T1000 (cell line): ENCODE measurements at regions not wholly inside any gene's neighbourhood (a gene's known extent, or its start where the extent isn't known, plus 50 kb on each side); places are given as distances from the start of the nearest gene placed in this dataset.

Source experiments
- DNase-seq: peaks from one replicate; lab custom pipeline; 2025; ENCODE audit warnings: mixed read lengths; lab: John Stamatoyannopoulos, UW

DNA sequence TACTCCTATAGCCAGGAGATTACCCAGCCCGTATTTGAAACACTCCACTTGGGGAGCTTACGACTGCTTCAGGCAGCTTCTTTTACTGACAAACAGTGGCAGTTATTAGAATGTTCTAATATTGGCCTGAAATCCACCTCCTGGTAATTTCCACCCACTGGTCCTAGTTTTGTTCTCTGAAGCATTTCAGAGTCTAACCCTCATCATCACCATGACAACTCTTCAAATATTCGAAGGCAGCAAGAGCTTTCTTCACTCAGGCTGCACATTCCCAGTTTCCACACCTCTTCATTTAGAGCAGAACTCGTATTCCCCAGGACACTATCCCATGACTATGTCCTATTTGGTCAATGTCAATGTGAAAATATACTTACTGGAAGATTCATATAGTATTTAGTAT is 325.6 kb downstream of the UBE3D start:
- no peak for DNase-seq

- DNase-seq = no peak
Observed at GRCh38 chr6:82741325-82741995, 324.2 kb downstream of the UBE3D start.

DNA sequence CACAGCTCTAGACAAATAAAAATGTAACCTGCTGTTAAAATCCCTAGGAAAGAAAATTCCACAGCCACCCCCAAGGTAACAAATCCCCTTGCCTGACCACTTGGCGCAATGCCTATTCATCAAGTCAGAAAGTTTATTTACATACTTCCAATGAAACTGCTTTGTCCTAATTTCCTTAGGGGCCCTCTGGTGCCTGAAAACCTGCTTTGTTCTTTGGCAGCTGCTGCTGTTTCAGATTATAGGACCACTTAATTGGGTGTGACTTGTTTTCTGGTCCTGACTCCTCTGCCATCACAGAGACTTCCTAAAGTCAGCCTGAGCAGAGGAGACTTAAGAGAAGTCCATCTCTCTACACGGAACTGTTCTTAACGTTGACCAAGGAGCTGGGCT is 323.6 kb downstream of the UBE3D start:
- no peak for DNase-seq

DNA sequence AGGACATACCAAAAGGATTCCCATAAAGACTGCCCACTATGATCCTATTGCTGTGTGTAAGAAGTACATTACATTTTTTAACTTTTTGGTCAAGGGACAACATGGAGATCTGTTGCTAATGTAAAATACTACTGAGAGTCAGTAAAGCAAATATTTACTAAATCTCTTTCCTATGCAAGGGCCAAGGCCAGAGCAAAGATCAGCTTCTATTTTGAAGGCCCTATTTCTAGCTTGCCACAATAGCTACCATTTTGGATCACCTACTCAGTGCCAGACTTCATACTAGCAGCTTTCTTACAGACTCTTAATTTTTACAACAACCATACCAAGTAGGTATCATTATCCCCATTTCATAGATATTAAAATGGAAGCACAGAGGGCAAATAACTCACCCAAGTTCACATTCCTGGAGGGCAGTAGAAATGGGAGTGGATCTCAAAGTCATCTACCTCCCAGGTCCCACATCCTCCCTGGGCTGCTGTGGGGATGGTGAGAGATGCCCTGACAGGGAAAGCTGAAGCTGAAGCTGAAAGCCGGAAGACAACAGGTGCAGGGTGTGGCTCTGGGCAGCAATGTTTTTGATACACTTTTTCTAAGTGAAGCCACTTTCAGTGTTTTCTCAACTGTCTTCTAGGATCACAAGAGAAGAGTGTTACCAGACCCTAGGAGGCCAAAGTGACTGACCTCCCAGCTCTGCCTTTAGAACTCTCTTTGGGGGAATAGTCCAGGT is 321.2 kb downstream of the UBE3D start:
- no peak for DNase-seq

DNA sequence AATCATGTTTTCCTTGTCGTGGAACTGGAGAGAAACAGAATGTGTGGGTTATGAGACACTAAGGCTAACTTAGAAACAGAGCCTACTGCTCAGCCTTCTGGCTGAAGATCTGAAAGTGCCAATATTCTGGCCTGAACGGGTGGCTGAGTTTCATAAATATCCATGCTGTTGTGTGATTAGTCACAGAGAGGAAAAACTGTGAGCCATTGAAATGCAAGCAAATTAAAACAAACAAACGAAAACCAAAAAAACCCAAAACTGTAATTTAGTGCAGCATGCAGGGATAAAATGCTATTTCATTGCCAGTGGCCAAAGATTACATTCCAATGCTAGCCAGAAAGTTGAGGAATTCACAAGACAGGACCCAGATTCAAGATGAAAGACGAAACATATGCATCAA is 315.1 kb downstream of the UBE3D start:
- no peak for DNase-seq

DNA sequence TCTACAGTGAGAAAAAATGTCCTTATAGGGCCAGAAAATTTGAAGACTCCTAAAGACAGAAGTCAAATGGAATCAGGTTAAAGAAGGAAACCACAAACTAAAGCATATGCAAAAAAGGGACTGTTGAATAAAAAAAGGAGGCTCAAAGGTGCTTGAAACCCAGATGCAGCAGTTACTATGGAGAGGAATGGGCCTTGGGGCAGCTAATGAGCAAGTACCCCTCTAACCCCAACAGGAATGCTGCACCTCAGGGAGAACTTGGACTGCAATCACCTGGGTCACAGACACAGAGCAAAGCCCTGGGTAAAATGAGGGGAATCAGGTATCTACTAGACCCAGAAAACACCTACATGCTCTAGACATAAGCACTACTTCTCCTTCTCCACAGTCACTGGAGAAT is 313.9 kb downstream of the UBE3D start:
- DNase-seq = no peak

DNA sequence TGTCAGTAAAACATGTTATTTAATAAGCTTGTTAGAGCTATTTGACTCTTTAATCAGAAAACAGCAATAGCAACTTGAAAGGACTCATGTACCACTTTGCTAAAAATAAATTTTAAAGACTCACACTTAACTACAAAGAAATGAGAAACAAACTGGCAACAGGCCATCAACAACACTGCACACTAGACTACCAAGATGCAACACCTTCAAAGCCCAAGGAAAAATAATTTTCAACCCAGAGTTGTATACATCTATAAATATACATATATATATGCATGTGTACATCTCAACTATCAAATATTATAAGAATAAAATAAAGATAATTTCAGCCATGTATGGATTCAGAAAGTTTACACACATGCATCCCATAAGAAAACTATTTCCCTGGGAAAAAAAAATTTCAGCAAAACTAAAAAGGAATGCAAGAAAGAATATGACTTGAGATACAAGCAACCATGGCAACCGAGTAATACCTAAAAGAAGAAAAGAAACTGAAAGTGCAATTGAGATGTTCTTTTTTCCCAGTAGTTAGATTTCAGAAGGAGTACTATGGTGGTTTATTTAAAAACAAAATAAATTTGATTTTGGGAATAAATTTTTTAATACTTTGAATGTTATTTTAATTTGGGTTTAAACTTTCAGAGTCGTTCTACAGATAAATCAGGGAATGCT is 303.8 kb downstream of the UBE3D start:
- DNase-seq = no peak

- no peak for DNase-seq
Observed at GRCh38 chr6:82766476-82766875, 299.2 kb downstream of the UBE3D start.

DNA sequence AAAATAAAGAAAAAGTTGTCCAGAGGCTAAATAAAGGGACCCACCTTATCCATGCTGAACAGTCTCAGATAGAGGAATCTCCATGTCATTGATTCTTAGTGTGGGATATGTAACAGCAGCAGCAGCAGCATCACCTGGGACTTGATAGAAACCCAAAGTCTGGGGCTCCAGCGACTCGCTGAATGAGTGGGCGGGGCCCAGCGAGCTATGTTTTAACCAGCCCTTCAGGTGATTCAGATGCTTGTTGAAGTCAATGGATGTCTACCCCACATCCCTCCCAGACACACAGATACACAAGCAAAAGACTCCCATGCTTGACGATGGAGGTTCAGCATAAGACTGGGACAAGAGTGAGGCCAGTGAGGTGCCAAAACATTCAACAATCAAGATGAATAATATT is 298.6 kb downstream of the UBE3D start:
- no peak for DNase-seq

DNA sequence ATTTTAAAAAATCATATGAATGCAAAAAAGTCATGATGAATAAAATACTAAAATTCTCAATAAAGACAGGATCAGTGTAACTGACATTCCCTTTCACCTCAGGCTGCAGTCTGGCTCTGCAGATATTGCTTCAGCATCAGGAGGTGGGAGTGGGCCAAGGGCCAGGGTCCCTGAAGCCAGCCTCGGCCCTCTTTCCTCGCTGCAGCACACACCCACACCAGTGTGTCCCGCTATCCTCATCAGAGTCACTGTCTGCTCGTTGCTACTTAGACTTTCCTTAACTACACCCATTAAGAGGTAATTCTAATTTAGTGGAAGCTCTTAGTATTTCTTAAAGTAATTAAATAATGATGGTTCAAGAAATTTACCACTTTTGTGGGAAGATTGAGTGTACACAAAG is 298.2 kb downstream of the UBE3D start:
- DNase-seq = no peak

DNA sequence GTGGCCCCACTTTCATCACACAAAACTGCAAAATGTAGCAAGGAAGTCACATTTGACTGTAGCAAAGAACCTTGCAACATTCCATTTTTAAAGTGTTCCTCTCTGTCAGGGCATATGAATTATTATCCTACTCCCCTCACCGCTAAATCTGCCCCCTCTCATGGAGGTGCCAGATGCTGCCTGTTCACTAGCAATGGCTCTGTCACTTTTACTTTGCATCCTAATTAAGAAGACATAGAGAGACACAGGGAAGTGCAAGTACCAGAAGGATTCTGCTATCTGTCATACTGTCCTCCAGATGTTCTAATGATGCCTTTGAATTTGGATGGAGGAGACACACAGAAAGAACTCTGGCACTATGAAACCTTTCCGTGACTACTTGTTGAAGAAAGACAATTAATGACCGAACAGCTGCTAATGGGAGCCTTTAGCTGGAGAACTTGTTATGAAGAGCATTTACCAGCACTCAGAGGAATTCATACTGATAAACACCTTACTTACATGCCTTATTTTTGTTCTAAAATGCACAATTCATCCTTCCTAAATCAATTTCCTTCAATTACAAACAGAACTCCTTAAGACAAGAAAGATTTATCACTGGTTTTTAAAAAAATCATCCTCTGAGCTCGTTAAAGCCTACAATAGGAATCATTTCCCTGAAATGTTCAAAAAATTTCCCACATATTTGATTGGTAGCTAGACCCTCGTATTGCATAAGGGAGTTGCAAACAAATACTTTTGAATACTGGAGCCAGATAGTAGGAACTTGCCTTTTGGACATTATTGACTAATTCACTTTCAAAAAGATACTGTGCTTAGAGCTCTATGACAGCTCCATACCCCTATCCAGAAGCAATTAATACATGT is 292.6 kb downstream of the UBE3D start:
- DNase-seq = no peak

GRCh38 chr6:82775361-82775760 is 290.3 kb downstream of the UBE3D start:
- no peak for DNase-seq

DNA sequence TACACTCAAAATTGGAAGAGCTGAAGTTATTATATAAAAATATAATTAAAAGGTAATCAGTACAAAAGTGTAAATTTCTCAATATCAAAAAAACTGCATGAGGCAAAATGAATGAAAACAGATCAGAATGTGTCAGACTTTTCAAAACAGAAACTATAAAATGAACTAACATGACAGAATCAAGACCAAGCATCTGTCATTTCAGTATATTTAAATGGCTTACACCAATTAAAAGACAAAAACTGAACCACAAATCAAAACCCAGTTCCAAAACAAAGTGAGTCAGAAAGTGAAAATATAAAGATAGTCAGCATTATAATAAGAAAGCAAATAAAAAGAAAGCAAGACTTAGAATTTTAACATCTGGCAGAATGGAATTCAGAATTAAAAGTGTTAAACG is 289.7 kb downstream of the UBE3D start:
- no peak for DNase-seq

DNA sequence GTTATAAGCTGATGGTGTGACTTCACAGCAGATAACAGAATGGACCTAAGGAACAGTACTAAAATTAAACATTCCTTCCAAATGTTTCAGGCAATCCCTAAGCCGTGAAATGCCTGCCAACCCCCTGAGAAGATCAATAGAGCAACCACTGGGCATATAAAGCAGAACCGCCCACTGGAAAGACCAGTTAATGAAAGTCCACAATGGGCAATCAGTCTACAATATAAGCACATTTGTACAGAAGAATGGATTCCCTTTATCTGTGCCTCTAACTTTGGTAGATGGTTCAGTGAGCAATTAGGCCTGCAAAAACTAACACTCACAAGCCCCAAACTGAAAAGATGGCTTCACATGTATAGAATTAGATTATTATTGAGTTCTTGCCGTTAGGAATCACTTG is 286.6 kb downstream of the UBE3D start:
- DNase-seq = no peak

GRCh38 chr6:82780334-82780733 is 285.3 kb downstream of the UBE3D start:
- no peak for DNase-seq

- no peak for DNase-seq
Observed at GRCh38 chr6:82781620-82782204, 283.9 kb downstream of the UBE3D start.

- no peak for DNase-seq
Observed at GRCh38 chr6:82783587-82784236, 281.9 kb downstream of the UBE3D start.

- no peak for DNase-seq
Observed at GRCh38 chr6:82785206-82785605, 280.4 kb downstream of the UBE3D start.

GRCh38 chr6:82786248-82786647 is 279.4 kb downstream of the UBE3D start:
- no peak for DNase-seq

GRCh38 chr6:82795940-82796339 is 269.7 kb downstream of the UBE3D start:
- no peak for DNase-seq

DNA sequence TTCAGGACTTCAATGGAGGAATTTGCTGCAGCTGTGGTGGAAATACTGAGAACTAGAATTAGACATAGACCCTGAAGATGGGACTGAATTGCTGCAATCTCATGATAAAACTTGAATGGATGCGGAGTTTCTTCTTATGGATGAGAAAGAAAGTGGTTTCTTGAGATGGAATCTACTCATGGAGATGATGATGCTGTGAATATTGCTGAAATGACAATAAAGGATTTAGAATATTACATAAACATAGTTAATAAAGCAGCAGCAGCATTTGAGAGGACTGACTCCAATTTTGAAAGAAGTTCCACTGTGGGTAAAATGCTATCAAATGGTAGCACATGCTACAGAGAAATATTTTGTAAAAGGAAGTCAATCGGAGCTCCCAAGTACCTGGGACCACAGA is 264.6 kb downstream of the UBE3D start:
- DNase-seq = no peak
